Left ventricle myocardium inferior (tissue), 1 donor: ENCODE measurements at regions not wholly inside any gene's neighbourhood (a gene's known extent, or its start where the extent isn't known, plus 50 kb on each side); places are given as distances from the start of the nearest gene placed in this dataset.

Source experiments
- DNase-seq: peaks from one replicate; pipeline ENCODE4 v3.0.0-alpha.2; 2020
- H3K27ac ChIP-seq: fragments of 200-600 bp; replicated peaks from 2 replicates; pipeline ENCODE4 v1.8.0; 2021
- H3K27me3 ChIP-seq: fragments of 200-600 bp; 2 replicates; pipeline ENCODE4 v1.8.0; 2021; ENCODE audit warnings: low read depth
- H3K36me3 ChIP-seq: fragments of 200-600 bp; 2 replicates; pipeline ENCODE4 v1.8.0; 2021
- H3K4me1 ChIP-seq: fragments of 200-600 bp; 2 replicates; pipeline ENCODE4 v1.8.0; 2021
- H3K4me3 ChIP-seq: fragments of 200-600 bp; 2 replicates; pipeline ENCODE4 v1.8.0; 2021; ENCODE audit warnings: mild to moderate bottlenecking, moderate library complexity
- H3K9me3 ChIP-seq: fragments of 200-600 bp; replicated peaks from 2 replicates; pipeline ENCODE4 v1.8.0; 2021
- intact Hi-C: fragments of 100-400 bp; cut with micrococcal nuclease; formaldehyde crosslinking; loops from one replicate; pipeline ENCODE4 v1.11.0; 2022
- TF ChIP-seq, protein P1 (sequence below): fragments of 200-600 bp; IDR thresholded peaks from 2 replicates; pipeline ENCODE4 v1.8.0; 2021; ENCODE audit warnings: antibody characterized with exemption, mild to moderate bottlenecking, borderline replicate concordance
- donor health status: DM: no; HTN: yes; CAD: no; lungs with severe emphysema.

DNA sequence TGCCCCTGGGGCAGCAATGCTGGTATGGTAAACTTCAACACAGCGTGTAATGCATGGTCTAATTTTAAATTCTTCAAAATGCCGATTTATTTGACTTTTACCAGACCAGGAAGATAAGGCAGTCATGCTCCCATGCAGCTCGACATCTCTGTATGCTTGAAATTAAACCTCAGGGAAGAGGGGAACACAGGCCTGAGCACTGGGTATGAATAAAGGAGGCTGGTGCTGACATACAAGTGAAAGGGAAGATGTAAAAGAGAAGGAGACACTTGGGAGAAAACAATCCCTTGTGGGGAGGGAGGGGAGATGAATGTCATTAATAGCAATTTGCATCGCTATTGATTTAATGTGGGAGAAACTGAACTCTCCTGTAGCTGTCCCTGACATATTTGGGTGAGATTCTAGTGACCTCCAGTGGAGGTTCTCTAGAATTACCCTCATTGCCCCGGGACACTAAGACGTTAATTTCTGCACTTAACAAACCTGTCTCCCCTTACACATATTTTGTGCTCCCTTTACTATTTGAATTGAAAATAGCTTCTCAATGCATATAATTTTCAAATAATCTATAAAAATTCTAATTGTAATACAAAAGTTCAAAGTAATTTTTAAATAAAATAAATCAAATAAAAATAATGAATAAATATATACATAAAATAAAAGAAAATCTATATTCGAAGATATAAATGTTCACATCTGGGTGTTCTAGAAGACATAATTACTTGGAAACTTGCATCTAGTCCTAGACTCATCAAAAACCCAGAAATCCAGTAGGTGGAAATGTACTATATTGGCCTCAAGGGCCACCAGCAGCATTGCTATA is 283.1 kb downstream of the LMX1A start:
- TF ChIP-seq, protein P1, sequence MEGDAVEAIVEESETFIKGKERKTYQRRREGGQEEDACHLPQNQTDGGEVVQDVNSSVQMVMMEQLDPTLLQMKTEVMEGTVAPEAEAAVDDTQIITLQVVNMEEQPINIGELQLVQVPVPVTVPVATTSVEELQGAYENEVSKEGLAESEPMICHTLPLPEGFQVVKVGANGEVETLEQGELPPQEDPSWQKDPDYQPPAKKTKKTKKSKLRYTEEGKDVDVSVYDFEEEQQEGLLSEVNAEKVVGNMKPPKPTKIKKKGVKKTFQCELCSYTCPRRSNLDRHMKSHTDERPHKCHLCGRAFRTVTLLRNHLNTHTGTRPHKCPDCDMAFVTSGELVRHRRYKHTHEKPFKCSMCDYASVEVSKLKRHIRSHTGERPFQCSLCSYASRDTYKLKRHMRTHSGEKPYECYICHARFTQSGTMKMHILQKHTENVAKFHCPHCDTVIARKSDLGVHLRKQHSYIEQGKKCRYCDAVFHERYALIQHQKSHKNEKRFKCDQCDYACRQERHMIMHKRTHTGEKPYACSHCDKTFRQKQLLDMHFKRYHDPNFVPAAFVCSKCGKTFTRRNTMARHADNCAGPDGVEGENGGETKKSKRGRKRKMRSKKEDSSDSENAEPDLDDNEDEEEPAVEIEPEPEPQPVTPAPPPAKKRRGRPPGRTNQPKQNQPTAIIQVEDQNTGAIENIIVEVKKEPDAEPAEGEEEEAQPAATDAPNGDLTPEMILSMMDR, result peak; percentile 87
- Histone ChIP-seq H3K4me3 (no peak overlapping the region), H3K9me3 (no peaks in the 10 kb centered on the region), H3K27ac (no peak overlapping the region), H3K4me1 (peaks cover 11% of the 10 kb centered on the region), H3K27me3 (no peaks in the 10 kb centered on the region), H3K36me3 (no peaks in the 10 kb centered on the region)
- intact Hi-C loops, result loop anchor here (10.0 kb wide), 2 partner anchors 1539 to 1709 kb away; no protein-coding TSS in a partner anchor
- no peak for DNase-seq

DNA sequence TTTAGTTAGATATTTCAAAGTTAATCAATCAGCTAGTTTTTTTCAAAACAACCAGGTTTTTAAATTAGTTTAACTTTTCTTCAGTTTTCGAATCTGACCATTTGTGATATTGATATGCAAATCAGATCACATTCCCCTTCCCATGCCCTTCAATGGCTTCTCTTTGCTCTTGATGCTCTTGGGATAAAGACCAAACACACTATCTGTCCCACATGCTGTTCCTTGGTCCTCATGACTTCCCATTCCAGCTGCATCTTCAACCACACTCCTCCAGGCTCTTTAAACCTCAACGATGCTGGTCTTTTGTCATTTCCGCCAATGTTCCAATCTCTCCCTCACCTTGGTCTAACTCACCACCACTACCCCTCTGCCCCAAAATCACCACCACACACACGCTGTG is 285.8 kb downstream of the LMX1A start:
- intact Hi-C loops, result loop anchor here (10.0 kb wide), 2 partner anchors 1536 to 1706 kb away; no protein-coding TSS in a partner anchor
- TF ChIP-seq, protein P1, result no peak
- H3K4me1 ChIP-seq, result peaks cover 11% of the 10 kb centered on the region
- DNase-seq, result no peak
- no peaks in the 10 kb centered on the region for H3K36me3 ChIP-seq
- H3K27me3 ChIP-seq, result no peaks in the 10 kb centered on the region
- H3K4me3 ChIP-seq, result no peak overlapping the region
- H3K9me3 ChIP-seq, result no peaks in the 10 kb centered on the region
- H3K27ac ChIP-seq, result no peak overlapping the region

DNA sequence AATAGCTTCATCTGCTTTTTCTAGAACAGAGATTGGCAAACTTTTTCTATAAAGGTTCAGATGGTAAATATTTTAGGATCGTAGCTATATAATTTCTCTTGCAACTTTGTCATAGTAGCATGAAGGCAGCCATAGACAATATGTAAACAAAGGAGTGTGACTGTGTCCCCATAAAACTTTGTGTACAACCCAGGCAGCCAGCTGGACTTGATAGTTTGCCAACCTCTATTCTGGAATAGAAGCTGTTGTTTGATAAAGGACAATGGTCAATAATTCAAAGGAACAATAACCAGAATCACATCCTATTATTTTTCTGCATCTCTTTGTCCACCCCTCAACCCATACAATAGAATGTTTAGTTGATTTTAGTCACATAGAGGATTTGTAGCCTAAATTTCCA is 286.7 kb downstream of the LMX1A start:
- no peaks in the 10 kb centered on the region for H3K27me3 ChIP-seq
- DNase-seq, result no peak
- intact Hi-C loops, result loop anchor here (10.0 kb wide), 3 partner anchors 835 to 1705 kb away; no protein-coding TSS in a partner anchor
- H3K9me3 ChIP-seq, result no peaks in the 10 kb centered on the region
- TF ChIP-seq, protein P1, result no peak
- H3K36me3 ChIP-seq, result no peaks in the 10 kb centered on the region
- H3K4me3 ChIP-seq, result no peak overlapping the region
- peaks cover 11% of the 10 kb centered on the region for H3K4me1 ChIP-seq
- no peak overlapping the region for H3K27ac ChIP-seq

DNA sequence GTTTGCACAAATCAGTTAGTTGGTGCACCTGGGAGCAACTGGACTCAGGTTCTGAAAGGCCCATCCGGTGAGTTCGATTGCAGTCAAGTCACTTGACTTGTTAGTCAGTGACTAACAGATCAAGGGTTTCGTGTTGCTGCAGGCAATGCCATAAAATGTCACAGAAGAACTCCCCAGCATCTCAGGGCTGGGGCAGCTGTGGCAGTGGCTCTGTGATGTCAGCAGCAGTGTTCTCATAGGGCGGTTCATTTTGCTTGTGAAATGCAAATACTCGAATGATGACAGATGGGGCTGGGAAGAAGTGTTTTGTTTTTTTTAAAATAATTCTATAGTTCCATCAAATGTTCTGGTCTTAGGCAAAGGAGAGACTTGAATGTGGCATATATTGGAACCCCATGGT is 287.8 kb downstream of the LMX1A start:
- H3K27ac ChIP-seq, result no peak overlapping the region
- DNase-seq, result no peak
- peaks cover 11% of the 10 kb centered on the region for H3K4me1 ChIP-seq
- no peaks in the 10 kb centered on the region for H3K36me3 ChIP-seq
- no peak overlapping the region for H3K4me3 ChIP-seq
- no peaks in the 10 kb centered on the region for H3K9me3 ChIP-seq
- intact Hi-C loops, result loop anchor here (10.0 kb wide), 1 partner anchor 834 kb away; no protein-coding TSS in a partner anchor
- TF ChIP-seq, protein P1, result no peak
- H3K27me3 ChIP-seq, result no peaks in the 10 kb centered on the region

DNA sequence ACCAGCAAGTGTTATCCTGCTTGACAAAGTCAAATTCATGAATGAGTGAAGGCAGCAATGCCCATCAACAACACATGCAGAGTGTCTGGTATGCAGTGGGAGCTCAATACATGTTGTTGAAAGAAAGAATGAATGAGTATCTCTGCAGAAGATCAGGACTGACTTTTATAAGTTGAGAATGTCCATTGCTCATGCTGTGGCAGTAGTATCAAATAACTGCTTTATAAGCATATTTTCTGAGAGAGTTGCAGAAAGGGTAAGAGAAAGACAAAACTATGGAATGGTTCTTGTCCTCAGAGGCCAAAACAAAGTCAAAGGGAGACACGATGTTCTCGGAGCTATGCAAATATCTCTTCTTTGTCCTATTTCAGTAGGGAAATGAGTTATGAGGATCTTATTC is 288.7 kb downstream of the LMX1A start:
- Histone ChIP-seq H3K9me3 (no peaks in the 10 kb centered on the region), H3K4me1 (peaks cover 11% of the 10 kb centered on the region), H3K36me3 (no peaks in the 10 kb centered on the region), H3K27me3 (no peaks in the 10 kb centered on the region), H3K27ac (no peak overlapping the region), H3K4me3 (no peak overlapping the region)
- TF ChIP-seq, protein P1, result no peak
- DNase-seq, result no peak
- intact Hi-C loops, result loop anchor here (10.0 kb wide), 1 partner anchor 833 kb away; no protein-coding TSS in a partner anchor
